HG03196 (cell line): ENCODE measurements at regions not wholly inside any gene's neighbourhood (a gene's known extent, or its start where the extent isn't known, plus 50 kb on each side); places are given as distances from the start of the nearest gene placed in this dataset.
"Not testable (repeated sequence)": the region's sequence is repeated elsewhere in the genome, so short reads cannot be mapped to it uniquely, and the experiment has no call there.

Experiments
- ATAC-seq: cut with Tn5 transposase; IDR thresholded peaks from one replicate; pipeline ENCODE4 v1.9.1; 2021; ENCODE audit not compliant: unreplicated experiment

DNA sequence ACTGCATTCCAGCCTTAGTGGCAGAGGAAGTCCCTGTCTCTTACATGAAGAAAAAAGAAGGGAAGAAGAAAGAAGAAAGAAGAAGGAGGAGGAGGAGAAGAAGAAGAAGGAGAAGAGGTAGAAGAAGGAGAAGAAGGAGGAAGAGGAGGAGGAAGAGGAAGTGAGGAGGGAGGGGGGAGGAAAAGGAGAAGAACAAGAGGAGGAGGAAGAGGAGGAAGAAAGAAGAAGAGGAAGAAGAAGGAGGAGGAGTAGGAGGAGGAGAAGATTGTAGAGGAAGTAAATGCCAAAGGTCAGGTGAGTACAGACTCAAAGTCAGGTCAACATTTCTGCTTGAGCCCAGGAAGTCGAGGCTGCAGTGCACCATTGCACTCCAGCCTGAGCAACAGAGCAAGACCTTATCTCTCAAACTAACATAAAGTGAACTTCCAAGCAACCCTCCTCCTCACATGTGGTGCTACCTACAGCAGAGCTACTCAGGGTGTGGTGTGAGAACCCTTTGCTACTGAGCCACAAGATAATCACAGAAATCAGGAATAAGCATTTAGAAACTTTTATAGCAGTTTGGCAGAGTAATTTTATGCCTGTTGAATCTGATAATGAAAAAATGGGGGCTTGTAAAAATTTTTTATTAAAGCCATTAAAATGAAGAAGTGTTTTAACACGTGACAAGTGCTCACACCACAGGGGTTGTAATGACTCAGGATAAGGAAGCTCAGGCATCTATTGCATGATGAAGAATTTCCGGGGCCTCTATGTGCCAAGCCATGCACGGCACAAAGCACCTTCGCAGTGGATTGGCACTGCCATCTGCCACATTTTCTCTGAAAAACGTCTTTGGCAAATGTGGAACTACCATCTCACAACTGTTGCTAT is 224.9 kb upstream of the AUTS2 start:
- no peak for ATAC-seq

DNA sequence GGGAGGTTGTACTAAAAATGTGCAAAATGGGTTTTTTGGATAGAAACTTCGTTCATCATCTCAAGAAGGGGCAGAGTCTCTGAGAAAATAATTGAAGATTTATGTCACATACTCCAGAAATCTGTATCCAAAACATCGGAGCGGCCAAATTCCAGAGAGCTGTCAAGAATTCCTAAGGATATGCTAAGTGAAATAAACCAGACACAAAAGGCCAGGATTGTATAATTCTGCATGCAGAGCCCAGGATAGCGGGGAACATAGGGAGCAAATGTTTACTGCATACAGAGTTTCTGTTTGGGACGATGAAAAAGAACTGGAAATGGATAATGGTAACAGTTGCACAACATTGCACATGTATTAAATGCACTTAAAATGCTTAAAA is 224.2 kb upstream of the AUTS2 start:
- no peak for ATAC-seq

DNA sequence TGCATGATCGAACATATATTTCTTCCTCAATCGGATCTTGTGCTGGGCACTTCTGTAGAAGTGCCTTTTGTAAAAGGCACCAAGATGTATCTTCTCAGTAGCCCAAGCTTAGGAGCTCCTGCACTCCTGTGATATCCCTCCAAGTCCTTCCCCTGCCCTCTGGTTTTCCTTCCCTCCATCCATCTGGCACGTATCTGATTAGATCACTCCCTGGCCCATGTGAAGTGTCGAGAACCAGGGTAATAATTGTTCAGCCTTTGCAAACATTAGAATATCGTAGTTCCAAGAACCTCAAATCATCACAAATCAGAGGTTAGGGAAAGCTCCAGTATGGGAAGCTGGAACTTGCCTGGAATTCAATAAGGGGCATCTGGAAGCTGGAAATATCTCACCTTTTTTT is 221.1 kb upstream of the AUTS2 start:
- ATAC-seq = no peak

DNA sequence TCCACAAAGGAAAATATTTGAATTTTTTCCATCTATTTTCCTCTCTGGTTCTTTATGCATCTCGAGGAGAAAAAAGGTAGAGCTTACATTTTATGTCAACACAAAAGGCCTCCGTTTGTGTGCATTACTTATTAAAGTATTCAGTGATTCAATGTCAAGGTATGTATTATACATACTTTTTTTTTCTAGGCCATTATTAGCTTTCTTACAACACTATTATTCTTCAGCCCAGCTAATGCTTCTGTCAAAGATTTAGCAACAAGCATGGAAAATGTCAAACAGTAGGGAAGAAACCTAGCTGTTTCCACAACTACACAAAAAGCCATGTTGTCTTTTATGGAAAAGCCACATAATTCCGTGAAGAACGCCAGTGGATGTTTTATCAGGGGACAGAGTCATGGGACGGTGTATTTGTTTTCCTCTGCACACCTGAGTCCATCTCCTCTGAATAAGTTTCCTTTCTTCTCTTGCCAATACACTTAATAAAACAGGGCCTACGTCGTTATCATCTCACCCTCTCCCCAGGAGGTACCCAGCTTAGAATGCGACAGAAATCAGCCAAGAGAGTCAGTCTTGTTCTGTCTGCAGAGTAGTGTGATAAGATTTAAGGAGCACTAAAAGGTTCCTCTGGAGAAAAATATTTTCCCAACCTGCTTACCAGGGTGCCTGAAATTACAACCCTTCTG is 209.7 kb upstream of the AUTS2 start:
- no peak for ATAC-seq

DNA sequence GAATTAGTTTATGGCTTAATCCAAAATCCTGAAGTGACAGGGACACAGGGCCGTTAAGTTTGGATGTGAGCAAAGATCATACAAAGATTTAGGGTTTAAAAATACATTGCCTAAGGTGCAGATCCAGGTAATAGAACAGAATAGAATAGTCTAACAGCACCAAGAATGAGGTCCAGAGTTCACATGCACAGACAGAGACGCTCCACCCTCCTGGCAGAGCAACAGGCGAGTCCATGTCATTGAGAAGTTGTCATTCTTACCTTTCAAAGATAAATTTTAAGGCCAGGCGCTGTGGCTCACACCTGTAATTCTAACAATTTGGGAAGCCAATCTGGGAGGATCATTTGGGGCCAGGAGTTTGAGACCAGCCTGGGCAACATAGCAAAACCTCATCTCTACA is 209.1 kb upstream of the AUTS2 start:
- no peak for ATAC-seq

DNA sequence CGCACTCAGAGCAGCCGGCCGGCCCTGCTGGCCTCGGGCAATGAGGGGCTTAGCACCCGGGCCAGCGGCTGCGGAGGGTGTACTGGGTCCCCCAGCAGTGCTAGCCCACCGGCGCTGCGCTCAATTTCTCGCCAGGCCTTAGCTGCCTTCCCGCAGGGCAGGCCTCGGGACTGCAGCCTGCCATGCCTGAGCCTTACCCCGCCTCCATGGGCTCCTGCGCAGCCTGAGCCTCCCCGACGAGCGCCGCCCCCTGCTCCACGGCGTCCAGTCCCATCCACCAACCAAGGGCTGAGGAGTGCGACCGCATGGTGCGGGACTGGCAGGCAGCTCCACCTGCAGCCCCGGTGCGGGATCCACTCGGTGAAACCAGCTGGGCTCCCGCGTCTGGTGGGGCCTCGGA is 204.4 kb upstream of the AUTS2 start:
- not testable (repeated sequence) for ATAC-seq

DNA sequence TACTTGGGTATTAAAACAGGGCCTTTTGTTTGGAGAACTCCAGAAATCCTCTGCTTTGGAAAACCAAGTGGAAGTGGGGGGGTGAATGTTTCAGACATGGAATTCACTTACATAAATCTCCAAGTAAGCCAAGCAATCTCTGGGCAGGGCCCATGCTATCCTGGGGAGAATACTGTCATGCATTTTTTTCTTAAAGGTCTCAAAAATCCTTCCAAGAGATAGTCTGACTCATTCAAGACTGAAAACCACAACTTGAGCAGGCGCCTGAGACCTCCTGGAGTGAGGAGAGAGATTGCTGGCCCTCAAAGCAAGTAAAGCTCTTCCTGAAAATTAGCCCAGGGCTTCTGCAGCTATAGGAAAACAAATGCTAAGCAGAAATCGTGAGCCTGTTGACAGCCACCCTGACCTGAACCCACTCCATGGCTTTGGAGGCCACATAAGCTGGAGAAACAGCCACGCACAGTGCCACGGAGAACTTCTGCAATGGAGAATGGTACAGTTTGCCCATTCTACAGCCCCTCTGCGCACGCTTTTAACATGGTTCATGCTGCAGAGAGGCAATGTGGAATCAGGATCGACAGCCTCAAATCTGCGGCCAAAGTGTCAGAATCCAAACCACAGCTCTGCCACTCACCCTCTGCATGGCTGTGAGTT is 203.1 kb upstream of the AUTS2 start:
- ATAC-seq = no peak

DNA sequence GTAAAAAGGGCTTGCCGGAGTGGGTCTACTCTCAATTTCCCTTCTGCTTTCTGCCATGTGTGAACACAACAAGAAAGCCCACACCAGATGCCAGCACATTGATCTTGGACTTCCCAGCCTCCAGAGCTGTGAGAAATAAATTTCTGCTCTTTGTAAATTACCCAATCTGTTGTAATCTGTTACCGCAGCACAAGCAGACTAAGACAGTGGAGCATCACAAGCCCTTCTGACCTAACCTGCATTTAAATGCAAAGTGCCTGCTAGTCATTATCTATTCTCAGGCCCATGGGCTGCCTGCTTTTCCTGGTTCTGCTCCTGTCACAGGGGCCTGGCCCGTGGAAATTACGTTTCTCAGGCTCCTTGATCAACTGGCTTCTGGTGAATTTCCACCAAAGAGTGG is 199.3 kb upstream of the AUTS2 start:
- ATAC-seq = no peak

DNA sequence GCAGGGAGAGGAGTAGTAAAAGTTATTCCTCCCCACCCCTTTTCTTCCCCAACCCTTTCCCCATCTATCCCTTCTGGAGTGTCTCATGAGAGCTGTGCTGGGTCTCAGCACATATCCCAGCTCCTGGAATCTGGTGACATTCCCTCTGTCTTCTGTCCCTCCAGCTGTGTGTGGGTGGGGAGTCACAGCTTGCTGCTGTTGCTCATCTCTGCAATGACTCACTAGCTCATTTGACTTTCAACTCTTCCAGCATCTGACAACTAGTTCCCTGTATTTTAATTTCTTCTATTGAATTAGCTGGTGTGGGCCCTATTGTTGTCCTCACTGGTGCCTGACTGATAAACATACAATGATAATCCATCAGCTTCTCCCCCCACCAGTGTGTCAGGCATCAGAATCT is 198.9 kb upstream of the AUTS2 start:
- no peak for ATAC-seq

DNA sequence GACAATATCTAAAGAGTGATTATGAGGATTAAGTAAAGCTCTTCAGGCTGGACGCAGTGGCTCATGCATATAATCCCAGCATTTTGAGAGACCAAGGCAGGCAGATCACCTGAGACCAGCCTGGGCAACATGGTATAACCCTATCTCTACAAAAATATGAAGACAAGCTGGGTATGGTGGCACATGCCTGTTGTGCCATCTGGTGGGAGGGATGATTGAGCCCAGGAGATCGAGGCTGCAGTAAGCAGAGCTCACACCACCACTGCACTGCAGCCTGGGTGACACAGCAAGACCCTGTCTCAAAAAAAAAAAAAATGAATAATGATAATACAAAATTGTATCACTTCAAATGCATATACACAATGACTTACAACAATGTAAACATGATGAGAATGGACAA is 195.6 kb upstream of the AUTS2 start:
- ATAC-seq = no peak

DNA sequence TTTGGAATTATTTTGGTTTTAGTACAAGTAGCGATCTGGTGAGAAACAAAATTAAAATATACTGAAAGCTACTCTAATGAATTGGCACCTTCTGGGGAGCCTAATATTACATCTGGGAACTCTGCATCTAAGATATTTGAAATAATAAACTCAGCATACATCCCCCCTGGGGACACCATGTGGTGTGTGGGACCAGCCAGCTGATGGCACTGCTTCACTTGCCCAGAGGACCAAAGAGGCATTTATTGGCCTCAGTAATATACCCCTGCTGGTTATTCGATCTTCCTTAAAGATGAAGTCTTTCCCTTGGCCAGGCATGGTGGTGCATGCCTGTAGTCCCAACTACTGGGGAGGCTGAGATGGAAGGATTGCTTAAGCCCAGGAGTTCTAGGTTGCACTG is 195.1 kb upstream of the AUTS2 start:
- ATAC-seq = no peak

DNA sequence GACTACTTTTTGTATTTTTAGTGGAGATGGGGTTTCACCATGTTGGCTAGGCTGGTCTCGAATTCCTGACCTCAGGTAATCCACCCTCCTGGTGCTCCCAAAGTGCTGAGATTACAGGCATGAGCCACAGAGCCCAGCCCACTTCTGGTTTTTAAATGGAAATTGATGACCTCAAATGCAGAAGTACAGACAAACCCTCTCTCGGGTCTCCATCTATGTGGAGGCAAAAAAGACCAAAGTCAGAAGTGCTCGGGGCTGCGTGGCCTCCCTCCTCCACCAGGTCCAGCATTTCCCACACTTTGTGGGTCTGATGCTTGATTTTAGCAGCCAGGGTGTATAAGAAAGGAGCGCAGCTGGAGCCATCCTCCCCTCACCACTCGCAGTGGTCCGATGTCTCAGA is 187.3 kb upstream of the AUTS2 start:
- ATAC-seq = no peak

DNA sequence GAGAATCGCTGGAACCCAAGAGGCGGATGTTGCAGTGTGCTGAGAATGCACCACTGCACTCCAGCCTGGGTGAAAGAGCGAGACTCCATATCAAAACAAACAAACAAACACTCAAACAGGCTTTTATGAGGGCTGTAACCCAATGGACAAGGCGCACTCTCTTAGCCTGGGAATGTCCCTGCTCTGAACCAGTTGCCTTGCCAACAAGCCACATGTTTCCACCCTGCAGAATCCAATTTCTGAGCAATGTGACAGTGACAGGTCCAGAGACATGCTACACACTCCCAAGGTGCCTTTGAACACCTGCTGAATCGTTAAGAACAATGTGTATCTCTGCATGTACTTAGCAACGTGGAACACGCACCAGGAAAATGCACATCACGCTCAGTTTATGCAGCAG is 186.8 kb upstream of the AUTS2 start:
- ATAC-seq = no peak

DNA sequence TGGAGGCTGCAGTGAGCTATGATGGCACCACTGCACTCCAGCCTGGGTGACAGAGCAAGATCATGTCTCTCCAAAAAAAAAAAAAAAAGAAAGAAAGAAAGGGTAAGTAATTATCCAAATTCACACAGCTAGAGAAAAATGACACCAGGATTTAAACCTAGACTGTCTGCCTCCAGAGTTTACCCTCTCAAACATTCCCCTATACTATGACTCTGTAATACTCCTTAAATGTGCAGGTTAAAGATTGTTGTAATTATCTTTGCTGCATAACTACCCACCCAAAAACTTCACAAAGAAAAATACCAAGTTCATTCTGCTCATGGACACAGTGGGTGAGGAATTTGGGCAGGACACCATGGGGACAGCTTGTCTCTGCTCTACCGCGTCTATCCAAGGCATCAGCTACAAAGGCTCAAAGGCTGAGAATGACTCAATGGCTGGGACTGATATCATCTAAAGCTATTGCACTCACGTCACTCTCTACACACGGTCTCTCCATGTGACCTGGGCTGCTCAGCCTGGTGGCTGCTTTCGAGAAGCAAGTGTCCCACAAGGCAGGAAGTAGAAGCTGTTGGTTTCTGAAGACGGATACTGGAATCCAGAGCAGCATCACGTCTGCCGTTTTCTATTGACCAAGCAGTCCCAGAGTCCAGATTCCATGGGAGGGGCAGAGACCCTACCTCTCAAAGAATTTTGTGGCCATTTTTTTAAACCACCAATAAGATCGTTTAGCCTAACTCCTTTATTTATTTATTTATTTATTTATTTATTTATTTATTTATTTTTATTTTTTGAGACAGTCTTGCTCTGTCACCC is 185.7 kb upstream of the AUTS2 start:
- ATAC-seq = peak; percentile 85

DNA sequence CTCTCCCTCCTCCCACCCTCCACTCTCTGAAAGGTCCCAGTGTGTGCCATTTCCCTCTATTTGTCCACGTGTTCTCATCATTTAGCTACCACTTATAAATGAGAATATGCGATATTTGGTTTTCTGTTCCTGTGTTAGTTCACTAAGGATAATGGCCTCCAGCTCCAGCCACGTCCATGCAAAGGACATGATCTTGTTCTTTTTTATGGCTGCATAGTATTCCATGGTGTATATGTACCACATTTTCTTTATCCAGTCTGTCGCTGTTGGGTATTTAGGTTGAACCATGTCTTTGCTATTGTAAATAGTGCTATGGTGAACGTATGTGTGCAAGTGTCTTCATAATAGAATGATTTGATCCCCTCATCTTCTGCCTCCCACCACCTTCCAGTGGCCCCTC is 183.7 kb upstream of the AUTS2 start:
- ATAC-seq = no peak

DNA sequence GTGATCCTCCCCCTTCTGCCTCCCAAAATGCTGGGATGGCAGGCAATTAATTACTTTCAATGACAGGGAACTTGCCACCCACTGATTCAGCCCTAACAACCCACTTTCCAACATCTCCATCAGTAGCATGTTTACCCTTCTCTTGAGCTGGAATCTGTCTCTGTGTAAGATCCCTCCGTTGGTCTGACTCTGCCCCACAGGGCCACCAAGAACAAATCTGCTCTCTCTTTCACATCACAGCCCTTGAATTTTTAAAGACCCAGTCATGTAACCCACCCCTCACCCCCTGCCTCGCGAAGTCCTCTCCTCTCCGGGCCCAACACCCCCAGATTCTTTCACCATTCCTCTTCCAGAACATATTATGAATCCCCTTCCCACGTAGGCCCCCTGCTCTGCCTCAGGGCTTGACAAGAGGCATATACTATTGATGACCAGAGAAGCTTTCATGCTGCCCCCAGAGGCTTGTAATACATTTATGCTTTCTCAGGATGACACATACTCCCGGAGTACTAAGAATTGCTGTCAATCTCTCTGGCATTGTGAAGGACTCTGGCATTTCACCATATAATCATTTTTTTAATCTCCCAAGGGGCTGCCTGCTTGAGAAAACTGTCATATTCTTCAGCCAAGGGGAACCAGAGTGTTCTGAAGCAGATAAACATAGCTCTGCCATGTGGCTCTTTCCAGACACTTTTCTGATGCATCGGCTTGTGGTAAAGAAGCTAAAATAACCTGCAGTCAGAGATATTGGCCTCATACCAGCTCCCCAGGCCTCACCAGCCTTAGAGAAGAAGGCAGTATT is 179.2 kb upstream of the AUTS2 start:
- ATAC-seq = no peak

DNA sequence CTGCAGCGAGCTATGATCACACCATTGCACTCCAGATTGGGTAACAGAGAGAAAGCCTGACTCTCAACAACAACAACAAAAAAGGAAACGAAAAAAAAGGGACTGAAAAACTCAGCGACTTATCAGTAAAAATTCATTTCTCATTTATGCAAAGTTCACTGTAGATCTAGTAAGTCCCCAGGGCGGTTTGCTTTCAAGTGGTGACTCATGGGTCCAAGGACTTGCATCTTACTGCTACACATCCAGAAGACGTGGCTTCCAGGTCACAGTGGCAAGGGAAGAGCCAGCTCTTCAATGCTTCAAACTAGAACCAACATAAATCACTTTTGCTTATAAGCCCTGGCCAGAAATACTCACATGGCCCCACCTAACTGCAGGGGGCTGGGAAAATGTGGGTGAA is 178.3 kb upstream of the AUTS2 start:
- ATAC-seq = no peak

DNA sequence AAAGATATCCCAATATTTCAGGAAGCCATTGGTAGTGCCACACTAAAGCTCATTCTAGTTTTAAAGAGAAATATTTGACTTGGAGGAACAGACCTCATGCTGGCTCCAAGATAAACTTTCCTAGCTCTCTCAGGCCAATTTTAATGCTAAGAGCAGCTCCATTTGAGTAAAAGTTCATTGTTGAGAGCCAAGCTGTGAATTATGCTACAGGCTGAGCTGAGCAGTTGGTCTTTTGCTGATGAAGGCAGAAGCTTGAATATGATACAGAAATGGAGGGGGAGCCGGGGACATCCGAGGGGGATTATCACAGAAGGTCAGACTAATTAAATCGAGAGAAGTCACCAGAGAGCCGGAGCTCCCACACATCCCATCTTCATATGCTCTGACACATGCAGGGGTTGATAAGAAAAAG is 175.7 kb upstream of the AUTS2 start:
- ATAC-seq = no peak

DNA sequence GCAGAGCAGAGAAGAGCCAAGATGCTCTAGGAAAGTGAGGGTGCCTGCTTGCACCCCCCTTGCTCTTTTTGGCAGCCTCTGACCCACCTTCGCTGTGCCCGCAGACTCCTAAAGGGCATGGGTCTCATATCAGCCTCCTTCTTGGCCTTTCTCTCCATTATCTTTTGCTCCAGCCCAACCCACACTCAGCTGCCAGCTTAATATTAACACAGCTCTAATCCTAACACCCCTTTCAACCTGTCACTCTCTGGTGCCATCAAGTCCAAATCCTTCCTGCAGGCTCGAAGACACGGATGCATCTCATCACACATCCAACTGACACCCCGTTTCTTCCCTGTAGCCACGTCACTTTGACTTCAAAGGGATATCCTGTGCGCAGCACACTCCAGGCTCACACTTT is 171.6 kb upstream of the AUTS2 start:
- no peak for ATAC-seq

DNA sequence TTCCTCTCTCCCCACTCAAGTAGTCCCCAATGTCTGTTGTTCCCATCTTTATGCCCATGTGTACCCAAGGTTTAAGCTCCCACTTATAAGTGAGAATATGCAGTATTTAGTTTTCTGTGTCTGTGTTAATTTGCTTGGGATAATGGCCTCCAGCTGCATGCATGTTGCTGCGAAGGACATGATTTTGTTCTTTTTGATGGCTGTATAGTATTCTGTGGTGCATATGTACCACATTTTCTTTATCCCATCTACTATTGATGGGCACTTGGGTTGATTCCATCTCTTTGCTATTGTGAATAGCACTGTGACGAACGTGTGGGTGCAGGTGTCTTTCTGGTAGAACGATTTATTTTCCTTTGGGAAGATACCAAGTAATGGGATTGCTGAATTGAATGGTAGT is 170.2 kb upstream of the AUTS2 start:
- ATAC-seq = no peak
